ENCODE measurements at regions not wholly inside any gene's neighbourhood (a gene's known extent, or its start where the extent isn't known, plus 50 kb on each side); places are given as distances from the start of the nearest gene placed in this dataset.

DNA sequence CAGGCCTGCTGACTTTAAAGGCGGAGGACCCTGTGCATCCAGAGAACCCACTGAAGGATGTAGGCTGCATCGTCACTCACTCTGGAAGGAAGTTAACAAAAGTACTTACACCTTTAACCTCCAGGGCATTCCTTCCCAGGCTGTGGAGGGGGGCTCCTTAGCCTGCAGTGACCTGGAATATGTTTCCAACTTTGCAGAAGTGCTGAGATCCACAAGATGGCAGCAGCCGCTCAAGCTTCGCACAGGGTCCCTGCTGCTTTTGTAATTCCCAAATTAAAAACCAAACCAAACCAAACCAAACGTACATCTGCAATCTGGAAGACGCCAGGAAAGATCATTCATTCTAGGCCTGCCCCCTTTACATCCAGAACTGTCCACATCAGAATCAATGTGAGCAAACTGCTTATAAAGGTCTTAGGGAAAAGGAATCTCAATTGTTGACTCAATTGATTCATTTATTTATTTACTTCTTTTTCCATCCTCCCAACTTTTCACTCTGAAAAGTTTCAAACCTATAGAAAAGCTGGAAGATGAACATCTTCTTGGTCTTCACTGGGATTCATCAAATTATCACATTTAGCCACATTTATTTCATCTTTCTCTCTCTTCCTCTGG lies 70.5 kb upstream of the KLHL25 start:
- no peak for TF ChIP-seq TAF1 (IDR thresholded peaks at IDR 0.05; ENCODE audit: borderline replicate concordance, low read depth, low read length)
- no peak for TF ChIP-seq POLR2A (IDR thresholded peaks at IDR 0.05; ENCODE audit: low read depth, low read length)

Measured in GM12892 (cell line).